Gastroesophageal sphincter (tissue), 4 donors: ENCODE measurements at regions not wholly inside any gene's neighbourhood (a gene's known extent, or its start where the extent isn't known, plus 50 kb on each side); places are given as distances from the start of the nearest gene placed in this dataset.

Experiments used
- ATAC-seq: fragments of 150-250 bp; one replicate; pipeline ENCODE4 v1.9.1; 2016; ENCODE audit warnings: mild to moderate bottlenecking, moderate library complexity
- H3K27ac ChIP-seq, 4 donors: fragments of 200-600 bp; sonication (generic) in 3 of 4; 1 replicate in 3 of 4; 2 replicates in 1 of 4; pipeline ENCODE4 v1.5.1; 2016 to 2019
- H3K27me3 ChIP-seq: fragments of 200-600 bp; sonication (generic); one replicate; pipeline ENCODE4 v1.5.1; 2019
- H3K36me3 ChIP-seq, 2 donors: fragments of 200-600 bp; sonication (generic); one replicate each; pipeline ENCODE4 v1.5.1; 2019; ENCODE audit warnings: control low read depth in 1 of 2
- H3K4me1 ChIP-seq, 3 donors: fragments of 200-600 bp; sonication (generic); 1 replicate in 2 of 3; 2 replicates in 1 of 3; pipeline ENCODE4 v1.5.1; 2016 to 2019; ENCODE audit warnings: control low read depth in 2 of 3
- H3K4me3 ChIP-seq, 2 donors: fragments of 200-600 bp; sonication (generic); one replicate each; pipeline ENCODE4 v1.5.1; 2019; ENCODE audit warnings: mild to moderate bottlenecking in 1 of 2, moderate library complexity in 1 of 2
- H3K9me3 ChIP-seq, 3 donors: fragments of 200-600 bp; sonication (generic); one replicate each; pipeline ENCODE4 v1.5.1; 2017 to 2019; ENCODE audit warnings: control low read depth in 2 of 3
- CTCF ChIP-seq, 4 experiments: fragments of 200-600 bp in 2 of 4; fragments of 450-650 bp in 2 of 4; sonication (generic) in 1 of 4; IDR thresholded peaks; one replicate each; pipeline ENCODE4 v1.5.1; 2017 to 2019; ENCODE audit warnings: antibody characterized with exemption in 4 of 4, mild to moderate bottlenecking in 2 of 4, moderate library complexity in 2 of 4
- EP300 ChIP-seq: sonication (generic); formaldehyde crosslinking; IDR thresholded peaks from one replicate; pipeline ENCODE4 v1.6.1; 2017; ENCODE audit warnings: antibody characterized with exemption, mild to moderate bottlenecking
- POLR2A ChIP-seq, 2 donors: fragments of 450-650 bp; IDR thresholded peaks; one replicate each; pipeline ENCODE4 v1.6.1; 2017; ENCODE audit warnings: antibody characterized with exemption in 2 of 2, mild to moderate bottlenecking in 2 of 2, moderate library complexity in 1 of 2
- POLR2AphosphoS5 ChIP-seq: sonication (generic); formaldehyde crosslinking; IDR thresholded peaks from one replicate; pipeline ENCODE4 v1.6.1; 2017; ENCODE audit warnings: antibody characterized with exemption
- WGBS, 2 donors: methylation state at CpG; one replicate each; pipeline ENCODE4 v1.1.5; 2018; ENCODE audit warnings: low coverage in 1 of 2; 5-methylcytosine and 5-hydroxymethylcytosine counted together

- H3K27ac ChIP-seq, result no peak overlapping the region
- peaks cover 0 to 28% (median 8%) of the 10 kb centered on the region in 3 donors for H3K4me1 ChIP-seq
- H3K36me3 ChIP-seq, result no peaks in the 10 kb centered on the region
- no peak overlapping the region for H3K4me3 ChIP-seq
- TF ChIP-seq POLR2AphosphoS5 (no peak), EP300 (no peak)
- peaks cover 1% of the 10 kb centered on the region for H3K27me3 ChIP-seq
- 74 to 84% methylated on average over 2 of the region's 2 CpGs for WGBS, 2 donors
- no peaks in the 10 kb centered on the region for H3K9me3 ChIP-seq
- ATAC-seq, result no peak
These were observed 118.0 kb upstream of the SNTG2 start for GRCh38 chr2:832635-833034.

- TF ChIP-seq POLR2AphosphoS5, result no peak
- no peak for TF ChIP-seq CTCF (IDR thresholded peaks at IDR 0.05)
- TF ChIP-seq POLR2A (IDR thresholded peaks at IDR 0.05), result no peak
- no peak for TF ChIP-seq EP300
- Histone ChIP-seq H3K9me3 (no peaks in the 10 kb centered on the region), H3K4me1 (peaks cover 0 to 28% (median 8%) of the 10 kb centered on the region in 3 donors), H3K36me3 (no peaks in the 10 kb centered on the region), H3K4me3 (no peak overlapping the region), H3K27me3 (no peaks in the 10 kb centered on the region), H3K27ac (no peak overlapping the region)
- ATAC-seq, result no peak
- 10 to 18% methylated on average over 2 to 5 of the region's 5 CpGs for whole genome bisulfite sequencing, 2 donors
These were observed 119.0 kb upstream of the SNTG2 start for GRCh38 chr2:831622-832021.

- no peaks in the 10 kb centered on the region for H3K27me3 ChIP-seq
- peaks cover 0 to 28% (median 8%) of the 10 kb centered on the region in 3 donors for H3K4me1 ChIP-seq
- TF ChIP-seq CTCF (IDR thresholded peaks at IDR 0.05) (no peak), EP300 (no peak), POLR2A (IDR thresholded peaks at IDR 0.05) (no peak), POLR2AphosphoS5 (no peak)
- H3K9me3 ChIP-seq, result no peaks in the 10 kb centered on the region
- H3K36me3 ChIP-seq, result no peaks in the 10 kb centered on the region
- ATAC-seq, result no peak
- 89 to 94% methylated on average over 2 to 7 of the region's 8 CpGs for WGBS, 2 donors
- H3K4me3 ChIP-seq, result no peak overlapping the region
- H3K27ac ChIP-seq, result no peak overlapping the region
These were observed 119.5 kb upstream of the SNTG2 start for GRCh38 chr2:831225-831536.

- Histone ChIP-seq H3K4me1 (peaks cover 0 to 28% (median 8%) of the 10 kb centered on the region in 3 donors), H3K36me3 (no peaks in the 10 kb centered on the region), H3K9me3 (no peaks in the 10 kb centered on the region), H3K27ac (no peak overlapping the region), H3K27me3 (no peaks in the 10 kb centered on the region), H3K4me3 (no peak overlapping the region)
- TF ChIP-seq CTCF (IDR thresholded peaks at IDR 0.05) (no peak), POLR2A (IDR thresholded peaks at IDR 0.05) (no peak)
- WGBS, 2 donors, result 53 to 81% methylated on average over 3 to 9 of the region's 10 CpGs
- ATAC-seq, result no peak
These were observed 120.0 kb upstream of the SNTG2 start for GRCh38 chr2:830419-831224.

- Histone ChIP-seq H3K36me3 (no peaks in the 10 kb centered on the region), H3K4me3 (no peak overlapping the region), H3K27me3 (no peaks in the 10 kb centered on the region), H3K27ac (no peak overlapping the region), H3K9me3 (no peaks in the 10 kb centered on the region), H3K4me1 (peaks cover 0 to 28% (median 8%) of the 10 kb centered on the region in 3 donors)
- ATAC-seq, result no peak
- WGBS, 2 donors, result 82 to 96% methylated on average over 4 of the region's 6 CpGs
- TF ChIP-seq CTCF (IDR thresholded peaks at IDR 0.05) (no peak), EP300 (no peak), POLR2A (IDR thresholded peaks at IDR 0.05) (no peak), POLR2AphosphoS5 (no peak)
These were observed 121.6 kb upstream of the SNTG2 start for GRCh38 chr2:829047-829446.
